SK-N-SH treated with all-trans-retinoic acid at 6 μM for 48 hours (cell line): ENCODE measurements at regions not wholly inside any gene's neighbourhood (a gene's known extent, or its start where the extent isn't known, plus 50 kb on each side); places are given as distances from the start of the nearest gene placed in this dataset.

ENCODE experiments used
- ATAC-seq: fragments of 200-7000 bp; cut with Tn5 transposase; 3 replicates; pipeline ENCODE4 v1.9.1; 2020; ENCODE audit warnings: mild to moderate bottlenecking, moderate library complexity
- ARNTL ChIP-seq: fragments of 450-650 bp; formaldehyde crosslinking; IDR thresholded peaks from 2 replicates; pipeline ENCODE4 v1.5.0; 2020; ENCODE audit warnings: low read depth, mild to moderate bottlenecking, moderate library complexity, borderline replicate concordance
- BACH2 ChIP-seq: fragments of 250-450 bp; sonication (Bioruptor Pico); IDR thresholded peaks from 2 replicates; pipeline ENCODE4 v1.9.0; 2021; ENCODE audit warnings: mild to moderate bottlenecking, borderline replicate concordance
- CREB5 ChIP-seq: fragments of 250-450 bp; sonication (Bioruptor Pico); IDR thresholded peaks from 2 replicates; pipeline ENCODE4 v1.5.1; 2020; ENCODE audit warnings: low read depth, mild to moderate bottlenecking, moderate library complexity
- CSDC2 ChIP-seq: fragments of 250-450 bp; sonication (Bioruptor Pico); IDR thresholded peaks from 2 replicates; pipeline ENCODE4 v1.5.0; 2020; ENCODE audit warnings: mild to moderate bottlenecking, moderate library complexity
- CSRNP3 ChIP-seq: fragments of 250-450 bp; sonication (Bioruptor Pico); IDR thresholded peaks from 2 replicates; pipeline ENCODE4 v1.5.1; 2021; ENCODE audit warnings: mild to moderate bottlenecking, moderate library complexity
- ESRRG ChIP-seq: fragments of 250-450 bp; sonication (Bioruptor Pico); IDR thresholded peaks from 2 replicates; pipeline ENCODE4 v1.6.1; 2021; ENCODE audit warnings: mild to moderate bottlenecking
- GLIS3 ChIP-seq: fragments of 250-450 bp; sonication (Bioruptor Pico); IDR thresholded peaks from 2 replicates; pipeline ENCODE4 v1.5.0; 2020; ENCODE audit warnings: mild to moderate bottlenecking, moderate library complexity
- ISL1 ChIP-seq: fragments of 250-450 bp; sonication (Bioruptor Pico); IDR thresholded peaks from 2 replicates; pipeline ENCODE4 v2.1.2; 2022; ENCODE audit warnings: mild to moderate bottlenecking, moderate library complexity
- PATZ1 ChIP-seq: fragments of 250-450 bp; sonication (Bioruptor Pico); IDR thresholded peaks from 2 replicates; pipeline ENCODE4 v1.8.0; 2020; ENCODE audit warnings: mild to moderate bottlenecking, moderate library complexity, borderline replicate concordance
- POU6F1 ChIP-seq: fragments of 250-450 bp; sonication (Bioruptor Pico); IDR thresholded peaks from 2 replicates; pipeline ENCODE4 v1.8.0; 2021; ENCODE audit warnings: low read depth, mild to moderate bottlenecking, moderate library complexity, borderline replicate concordance
- PPARA ChIP-seq: fragments of 250-450 bp; sonication (Bioruptor Pico); IDR thresholded peaks from 2 replicates; pipeline ENCODE4 v1.5.0; 2020; ENCODE audit warnings: mild to moderate bottlenecking, borderline replicate concordance
- RARB ChIP-seq: fragments of 250-450 bp; sonication (Bioruptor Pico); IDR thresholded peaks from 2 replicates; pipeline ENCODE4 v1.8.0; 2021; ENCODE audit warnings: mild to moderate bottlenecking, moderate library complexity
- SNAI2 ChIP-seq: fragments of 250-450 bp; sonication (Bioruptor Pico); IDR thresholded peaks from 2 replicates; pipeline ENCODE4 v1.5.0; 2020; ENCODE audit warnings: mild to moderate bottlenecking, moderate library complexity
- TCF4 ChIP-seq: fragments of 250-450 bp; sonication (Bioruptor Pico); IDR thresholded peaks from 2 replicates; pipeline ENCODE4 v1.8.0; 2021; ENCODE audit warnings: mild to moderate bottlenecking, moderate library complexity, borderline replicate concordance
- TSHZ2 ChIP-seq: fragments of 250-450 bp; sonication (Bioruptor Pico); IDR thresholded peaks from 2 replicates; pipeline ENCODE4 v1.5.0; 2020; ENCODE audit warnings: mild to moderate bottlenecking, moderate library complexity
- ZC3H10 ChIP-seq: fragments of 250-450 bp; sonication (Bioruptor Pico); IDR thresholded peaks from 2 replicates; pipeline ENCODE4 v1.5.1; 2021; ENCODE audit warnings: mild to moderate bottlenecking, moderate library complexity
- ZFP3 ChIP-seq: fragments of 250-450 bp; sonication (Bioruptor Pico); IDR thresholded peaks from 2 replicates; pipeline ENCODE4 v1.5.0; 2020; ENCODE audit warnings: mild to moderate bottlenecking, moderate library complexity
- ZNF565 ChIP-seq: fragments of 450-650 bp; formaldehyde crosslinking; conservative IDR thresholded peaks from 2 replicates; pipeline ENCODE4 v1.5.0; 2020; ENCODE audit warnings: low read depth, mild to moderate bottlenecking, moderate library complexity
- ZNF70 ChIP-seq: fragments of 450-650 bp; formaldehyde crosslinking; IDR thresholded peaks from 2 replicates; pipeline ENCODE4 v1.5.0; 2020; ENCODE audit warnings: mild to moderate bottlenecking, moderate library complexity
- ZNF8 ChIP-seq: fragments of 450-650 bp; formaldehyde crosslinking; IDR thresholded peaks from 2 replicates; pipeline ENCODE4 v1.5.0; 2020; ENCODE audit warnings: mild to moderate bottlenecking, moderate library complexity

- no peak for TF ChIP-seq CREB5
- no peak for TF ChIP-seq BACH2
- no peak for TF ChIP-seq TCF4 (CRISPR knock-in tag)
- no peak for TF ChIP-seq ZNF8
- TF ChIP-seq GLIS3 = no peak
- TF ChIP-seq RARB = no peak
- no peak for ATAC-seq
Observed at GRCh38 chr9:3028535-3028934, 184.6 kb upstream of the PUM3 start.

GRCh38 chr9:3027210-3027609 lies 183.3 kb upstream of the PUM3 start:
- no peak for TF ChIP-seq ZNF70
- no peak for TF ChIP-seq TSHZ2 (CRISPR knock-in tag)
- TF ChIP-seq ARNTL = no peak
- no peak for TF ChIP-seq ZC3H10
- no peak for TF ChIP-seq POU6F1 (CRISPR knock-in tag)
- TF ChIP-seq RARB = no peak
- TF ChIP-seq GLIS3 = no peak
- TF ChIP-seq ZNF8 = no peak
- no peak for TF ChIP-seq CSDC2
- TF ChIP-seq CSRNP3 = no peak
- ATAC-seq = no peak

- TF ChIP-seq TSHZ2 (CRISPR knock-in tag) (no peak), CSDC2 (no peak), GLIS3 (no peak), ZNF8 (no peak), CSRNP3 (no peak), BACH2 (no peak), RARB (no peak), TCF4 (CRISPR knock-in tag) (no peak), ZC3H10 (no peak), ESRRG (CRISPR knock-in tag) (no peak), PATZ1 (CRISPR knock-in tag) (no peak), SNAI2 (no peak), ZFP3 (no peak), ISL1 (CRISPR knock-in tag) (no peak), PPARA (CRISPR knock-in tag) (no peak), CREB5 (no peak), ZNF565 (CRISPR knock-in tag) (no peak)
- ATAC-seq = no peak
Observed at GRCh38 chr9:3023449-3023848, 179.6 kb upstream of the PUM3 start.
